Stimulated activated CD8-positive, alpha-beta memory T cell treated with anti-CD3 and anti-CD28 coated beads, Interleukin-12 subunit alpha, Interleukin-12 subunit beta, amount 100 ng/mL, for 4 hours (primary cell): ENCODE measurements at regions not wholly inside any gene's neighbourhood (a gene's known extent, or its start where the extent isn't known, plus 50 kb on each side); places are given as distances from the start of the nearest gene placed in this dataset.
"Not testable (repeated sequence)": the region's sequence is repeated elsewhere in the genome, so short reads cannot be mapped to it uniquely, and the experiment has no call there.

Source experiments
- DNase-seq: peaks from one replicate; pipeline ENCODE4 v3.0.0-alpha.2; 2020; ENCODE audit warnings: low read depth

- DNase-seq, result no peak
Measured at GRCh38 chr12:42030588-42030987, 114.1 kb downstream of the GXYLT1 start.

DNA sequence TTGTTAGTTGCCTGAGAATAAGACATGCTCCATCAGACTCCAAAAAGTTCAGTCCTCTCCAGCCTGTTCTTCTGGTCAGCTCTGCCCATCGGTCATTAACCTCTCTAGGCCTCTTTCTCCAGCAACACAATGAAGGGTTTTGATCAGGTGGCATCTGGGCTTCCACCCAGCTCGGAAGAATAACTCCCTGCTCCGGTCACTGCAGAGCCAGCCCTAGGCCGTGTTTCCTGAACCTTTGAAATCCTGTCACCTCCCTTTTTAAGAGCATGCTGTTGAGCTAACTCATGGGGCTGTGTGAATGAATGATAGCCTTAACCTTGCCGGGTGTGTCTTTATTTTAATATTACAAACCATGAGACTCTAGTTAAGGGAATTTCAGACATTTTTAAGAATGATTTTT lies 117.1 kb downstream of the GXYLT1 start:
- no peak for DNase-seq

GRCh38 chr12:42024495-42024830 lies 120.2 kb downstream of the GXYLT1 start:
- no peak for DNase-seq

DNA sequence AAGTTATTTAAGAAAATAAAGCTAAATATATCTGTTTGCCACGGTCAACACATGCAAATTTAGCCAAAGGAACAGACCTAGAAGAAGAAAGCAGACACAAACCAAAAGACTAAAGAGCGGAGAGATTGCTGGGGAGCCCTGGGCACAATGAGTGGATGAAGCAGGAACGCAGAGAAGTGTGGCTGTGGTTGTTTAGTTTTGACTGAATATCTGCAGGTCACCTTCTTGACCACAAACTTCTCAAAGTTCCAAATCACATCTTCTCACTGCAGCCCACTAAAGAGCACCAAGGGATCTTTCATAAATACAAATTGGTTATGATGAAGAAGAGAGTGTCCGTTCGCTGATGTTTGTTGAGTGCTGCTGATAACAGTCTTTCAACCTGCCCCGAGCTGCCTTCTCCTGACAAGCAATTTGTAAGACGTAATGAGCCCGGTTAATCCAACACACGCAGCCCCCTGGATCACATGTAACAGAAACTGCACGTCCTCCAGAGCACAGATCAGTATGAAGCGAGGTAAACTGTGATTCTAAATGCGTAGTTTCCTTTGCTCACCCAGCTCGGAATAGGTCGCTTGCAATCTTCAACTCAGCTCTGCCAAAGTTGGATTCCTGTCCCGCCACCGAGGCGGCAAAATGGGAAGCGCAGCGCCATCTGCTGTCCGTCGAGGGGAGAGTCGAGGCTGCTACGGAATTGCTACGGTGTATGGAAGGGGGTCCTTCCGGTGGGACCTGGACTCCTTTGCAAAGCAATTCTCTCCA lies 120.8 kb downstream of the GXYLT1 start:
- DNase-seq, result peak; percentile 40

DNA sequence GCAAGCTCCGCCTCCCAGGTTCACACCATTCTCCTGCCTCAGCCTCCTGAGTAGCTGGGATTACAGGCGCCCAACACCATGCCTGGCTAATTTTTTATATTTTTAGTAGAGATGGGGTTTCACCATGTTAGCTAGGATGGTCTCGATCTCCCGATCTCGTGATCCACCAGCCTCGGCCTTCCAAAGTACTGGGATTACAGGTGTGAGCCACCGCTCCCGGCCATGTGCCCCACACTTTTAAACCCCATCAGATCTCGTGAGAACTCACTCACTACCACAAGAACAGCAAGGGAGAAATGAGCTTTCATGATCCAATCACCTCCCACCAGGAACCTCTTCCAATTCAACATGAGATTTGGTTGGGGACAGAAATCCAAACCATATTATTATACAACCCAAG lies 122.7 kb downstream of the GXYLT1 start:
- DNase-seq, result not testable (repeated sequence)

- DNase-seq, result no peak
Measured at GRCh38 chr12:42021469-42021868, 123.2 kb downstream of the GXYLT1 start.

GRCh38 chr12:42020226-42020625 lies 124.4 kb downstream of the GXYLT1 start:
- DNase-seq, result no peak

- DNase-seq, result no peak
Measured at GRCh38 chr12:42019746-42020145, 124.9 kb downstream of the GXYLT1 start.

DNA sequence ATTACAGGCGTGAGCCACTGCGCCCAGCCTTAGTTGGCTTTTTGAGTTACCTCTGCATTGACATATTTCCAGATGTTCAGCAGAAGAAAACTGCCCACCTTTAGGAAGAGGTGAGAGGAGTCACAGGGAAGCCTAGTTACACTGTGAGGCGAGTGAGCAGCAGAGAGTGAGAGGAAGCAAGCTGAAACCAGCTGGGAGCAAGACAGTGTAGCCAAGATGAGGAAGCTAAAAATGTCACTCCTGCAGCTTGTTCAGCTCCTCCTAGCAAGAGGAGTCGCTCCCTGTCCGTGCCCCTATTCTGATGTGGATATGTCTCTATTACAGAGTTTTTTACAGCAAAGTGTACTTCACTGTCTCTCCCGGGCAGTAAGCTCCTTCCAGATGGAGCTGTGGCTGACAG lies 127.6 kb downstream of the GXYLT1 start:
- no peak for DNase-seq

DNA sequence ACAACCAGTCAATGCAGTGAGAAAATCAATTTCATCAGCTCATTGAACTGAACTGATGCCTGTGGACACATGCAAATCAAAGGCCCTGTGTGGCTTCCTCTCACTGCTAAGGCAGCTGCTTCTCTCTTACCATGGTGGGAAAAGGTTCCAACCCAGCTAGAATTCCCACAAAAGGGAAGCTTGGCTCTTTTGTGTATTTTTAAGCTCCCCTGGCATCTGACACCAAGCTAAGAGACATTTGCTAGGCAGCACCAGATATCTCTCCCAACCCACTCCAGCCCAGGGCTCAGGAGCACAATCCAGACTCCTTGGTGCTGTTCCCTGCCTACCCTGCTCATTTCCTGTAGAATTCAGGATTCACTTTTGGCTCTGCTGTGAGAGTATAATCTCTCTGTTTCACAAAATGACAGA lies 129.6 kb downstream of the GXYLT1 start:
- no peak for DNase-seq

GRCh38 chr12:42012501-42012900 lies 132.2 kb downstream of the GXYLT1 start:
- not testable (repeated sequence) for DNase-seq

- DNase-seq, result no peak
Measured at GRCh38 chr12:42010715-42011114, 134.0 kb downstream of the GXYLT1 start.

DNA sequence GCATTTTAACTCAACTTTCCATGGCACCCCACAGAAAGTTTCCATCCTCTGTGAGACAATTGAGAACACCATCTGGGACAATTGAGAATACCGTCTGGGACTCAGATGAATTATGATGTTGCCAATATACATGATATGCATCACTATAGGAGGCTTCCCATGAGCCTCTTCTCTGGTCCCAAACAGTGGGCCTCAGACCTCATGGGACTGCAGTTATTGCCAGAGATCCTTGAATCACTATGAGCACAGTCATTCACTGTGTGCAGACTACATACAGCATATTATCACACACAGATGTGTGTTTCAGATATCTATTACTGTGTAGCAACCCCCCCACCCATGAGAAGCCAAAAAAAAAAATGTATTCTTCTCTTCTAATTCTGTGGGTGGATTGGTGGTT lies 134.4 kb downstream of the GXYLT1 start:
- DNase-seq, result no peak

- DNase-seq, result no peak
Measured at GRCh38 chr12:42008996-42009395, 135.7 kb downstream of the GXYLT1 start.

DNA sequence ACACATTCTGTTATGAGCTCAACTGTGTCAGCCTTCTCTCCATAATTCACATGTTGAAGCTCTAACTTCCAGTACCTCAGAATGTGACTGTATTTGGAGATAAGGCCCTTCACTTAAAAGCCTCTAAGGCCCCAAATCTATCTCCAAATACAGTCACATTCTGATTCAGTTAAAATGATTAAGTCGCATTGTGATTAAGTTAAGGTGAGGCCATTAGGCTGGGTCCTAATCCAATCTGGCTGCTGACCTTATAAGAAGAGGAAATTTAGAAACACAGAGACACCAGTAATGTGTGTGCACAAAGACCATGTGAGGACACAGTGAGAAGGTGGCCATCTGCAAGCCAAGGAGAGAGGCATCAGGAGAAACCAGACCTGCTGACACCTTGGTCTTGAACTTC lies 141.6 kb downstream of the GXYLT1 start:
- no peak for DNase-seq

DNA sequence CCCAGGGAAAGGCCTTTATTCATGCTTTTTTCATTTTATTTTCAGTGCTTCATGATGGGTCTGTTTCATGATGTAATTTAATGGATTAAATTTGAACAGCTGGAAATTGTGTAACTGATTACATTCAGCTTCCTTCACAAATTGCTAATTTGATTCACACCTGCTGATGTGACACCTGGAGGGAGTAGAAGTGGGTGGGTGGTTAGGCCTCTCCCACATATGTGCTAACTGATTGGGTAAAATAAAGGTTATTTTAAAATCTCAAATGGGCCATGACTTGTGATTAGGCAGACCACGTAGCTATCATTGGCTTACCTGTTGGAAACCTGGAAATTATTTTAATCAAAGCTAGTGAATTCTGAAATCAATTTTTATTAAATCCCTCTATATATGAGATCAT lies 142.1 kb downstream of the GXYLT1 start:
- DNase-seq, result no peak

DNA sequence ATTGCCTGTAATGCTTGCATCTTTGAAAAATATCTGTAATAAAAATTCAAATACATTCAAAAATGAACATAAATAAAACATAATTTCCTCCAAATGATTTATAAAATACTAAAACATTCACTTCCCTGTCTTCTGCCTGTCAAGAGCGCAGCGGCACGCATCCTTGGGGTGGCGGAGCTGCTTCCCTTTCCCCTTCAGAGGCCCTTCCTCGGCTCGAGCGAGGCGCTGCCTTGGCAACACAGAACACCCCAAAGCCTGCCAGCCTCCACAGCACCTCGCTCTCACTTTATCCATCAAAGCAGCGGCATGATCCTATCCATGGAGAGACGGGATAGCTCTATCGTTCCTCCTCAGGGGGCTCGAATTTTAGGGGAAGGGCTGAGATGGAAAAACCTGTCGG lies 146.2 kb downstream of the GXYLT1 start:
- DNase-seq, result no peak

- no peak for DNase-seq
Measured at GRCh38 chr12:41993283-41993682, 151.4 kb downstream of the GXYLT1 start.

DNA sequence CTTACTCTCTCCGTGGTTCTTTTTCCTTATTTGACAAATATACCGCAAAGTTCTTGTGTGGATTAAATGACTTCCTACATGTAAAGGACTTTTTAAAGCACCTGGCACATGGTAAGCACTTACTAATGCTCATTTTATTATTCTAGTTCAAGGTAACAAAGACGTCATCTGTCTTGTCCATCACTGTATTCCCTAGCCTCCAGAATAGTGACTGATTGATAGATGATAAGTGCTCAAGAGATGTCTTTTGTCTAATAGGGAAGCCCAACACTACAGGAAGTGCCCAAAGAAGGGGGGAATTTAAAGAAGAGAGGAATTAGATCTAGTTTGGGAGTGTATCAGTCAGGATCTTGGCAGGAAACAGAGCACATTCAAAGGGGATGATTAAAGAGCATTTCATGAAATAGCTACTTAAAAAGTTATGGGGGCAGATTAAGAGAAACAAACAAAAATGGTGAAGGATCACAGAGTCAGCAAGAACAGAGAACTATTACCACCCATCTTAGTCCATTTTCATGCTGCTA lies 151.9 kb downstream of the GXYLT1 start:
- DNase-seq, result no peak

- DNase-seq, result no peak
Measured at GRCh38 chr12:41992022-41992421, 152.7 kb downstream of the GXYLT1 start.

- no peak for DNase-seq
Measured at GRCh38 chr12:41988715-41989114, 156.0 kb downstream of the GXYLT1 start.

GRCh38 chr12:41986513-41986912 lies 158.2 kb downstream of the GXYLT1 start:
- not testable (repeated sequence) for DNase-seq

GRCh38 chr12:41983856-41984255 lies 160.8 kb downstream of the GXYLT1 start:
- DNase-seq, result no peak

- DNase-seq, result no peak
Measured at GRCh38 chr12:41983394-41983793, 161.3 kb downstream of the GXYLT1 start.
